Tibial nerve (tissue), 4 donors: ENCODE measurements at regions not wholly inside any gene's neighbourhood (a gene's known extent, or its start where the extent isn't known, plus 50 kb on each side); places are given as distances from the start of the nearest gene placed in this dataset.

Source experiments
- DNase-seq, 2 donors: peaks; one replicate each; pipeline ENCODE4 v3.0.0-alpha.2; 2019; ENCODE audit warnings: low spot score in 2 of 2
- H3K27ac ChIP-seq, 4 donors: fragments of 200-600 bp; sonication (generic) in 3 of 4; one replicate each; pipeline ENCODE4 v1.5.1; 2017 to 2019; ENCODE audit warnings: mild to moderate bottlenecking in 1 of 4
- H3K27me3 ChIP-seq, 2 donors: fragments of 200-600 bp; sonication (generic) in 1 of 2; one replicate each; pipeline versions ENCODE4 v1.5.1 to v1.6.0; 2017 to 2019
- H3K36me3 ChIP-seq, 3 donors: fragments of 200-600 bp; sonication (generic); one replicate each; pipeline ENCODE4 v1.5.1; 2018 to 2019
- H3K4me1 ChIP-seq, 4 donors: fragments of 200-600 bp; sonication (generic) in 3 of 4; one replicate each; pipeline ENCODE4 v1.5.1; 2017 to 2019
- H3K4me3 ChIP-seq, 4 donors: fragments of 200-600 bp; sonication (generic) in 3 of 4; one replicate each; pipeline ENCODE4 v1.5.1; 2017 to 2019; ENCODE audit warnings: mild to moderate bottlenecking in 1 of 4, moderate library complexity in 1 of 4
- H3K9me3 ChIP-seq, 4 donors: fragments of 200-600 bp; sonication (generic) in 3 of 4; one replicate each; pipeline ENCODE4 v1.5.1; 2017 to 2019
- CTCF ChIP-seq, 5 experiments: fragments of 200-600 bp in 3 of 5; fragments of 450-650 bp in 2 of 5; sonication (generic) in 3 of 5; IDR thresholded peaks; one replicate each; pipeline ENCODE4 v1.5.1; 2016 to 2019; ENCODE audit warnings: antibody characterized with exemption in 5 of 5, mild to moderate bottlenecking in 3 of 5, moderate library complexity in 2 of 5
- EP300 ChIP-seq, 2 donors: sonication (generic); formaldehyde crosslinking; IDR thresholded peaks; one replicate each; pipeline ENCODE4 v1.6.1; 2017; ENCODE audit warnings: antibody characterized with exemption in 2 of 2, mild to moderate bottlenecking in 1 of 2
- POLR2A ChIP-seq, 2 donors: fragments of 450-650 bp; IDR thresholded peaks; one replicate each; pipeline ENCODE4 v1.6.1; 2017; ENCODE audit warnings: antibody characterized with exemption in 2 of 2, mild to moderate bottlenecking in 2 of 2, moderate library complexity in 2 of 2
- WGBS, 2 donors: methylation state at CpG; one replicate each; pipeline ENCODE4 v1.1.5; 2018; 5-methylcytosine and 5-hydroxymethylcytosine counted together

- TF ChIP-seq CTCF (IDR thresholded peaks at IDR 0.05) (peak; percentile 39 to 73 (median 70)), EP300 (IDR thresholded peaks at IDR 0.05) (no peak), POLR2A (IDR thresholded peaks at IDR 0.05) (no peak)
- H3K36me3 ChIP-seq, result no peaks in the 10 kb centered on the region
- WGBS, 2 donors, result 1% methylated on average over 4 of the region's 4 CpGs
- no peaks in the 10 kb centered on the region for H3K9me3 ChIP-seq
- H3K27ac ChIP-seq, result peak overlapping the region in 2 of 4 donors; percentile 65 to 74
- H3K4me3 ChIP-seq, result peak overlapping the region in 2 of 4 donors; percentile 11 to 13
- no peak for DNase-seq
- peaks cover 0 to 46% (median 8%) of the 10 kb centered on the region in 4 donors for H3K4me1 ChIP-seq
- no peaks in the 10 kb centered on the region for H3K27me3 ChIP-seq
Observed at GRCh38 chr13:50085063-50085462, 69.8 kb downstream of the KCNRG start.

GRCh38 chr13:50089633-50090032 lies 74.4 kb downstream of the KCNRG start:
- WGBS, 2 donors, result 94 to 96% methylated on average over 1 of the region's 1 CpG
- Histone ChIP-seq H3K27me3 (no peaks in the 10 kb centered on the region), H3K4me3 (no peak overlapping the region), H3K4me1 (peaks cover 0 to 27% (median 1%) of the 10 kb centered on the region in 4 donors), H3K9me3 (no peaks in the 10 kb centered on the region), H3K27ac (no peak overlapping the region), H3K36me3 (no peaks in the 10 kb centered on the region)
- no peak for DNase-seq
- TF ChIP-seq CTCF (IDR thresholded peaks at IDR 0.05) (no peak), EP300 (IDR thresholded peaks at IDR 0.05) (no peak), POLR2A (IDR thresholded peaks at IDR 0.05) (no peak)

- Histone ChIP-seq H3K4me3 (no peak overlapping the region), H3K27me3 (no peaks in the 10 kb centered on the region), H3K27ac (no peak overlapping the region), H3K4me1 (peaks cover 0 to 22% (median 0%) of the 10 kb centered on the region in 4 donors), H3K36me3 (no peaks in the 10 kb centered on the region), H3K9me3 (no peaks in the 10 kb centered on the region)
- DNase-seq, result no peak
- no peak for TF ChIP-seq POLR2A (IDR thresholded peaks at IDR 0.05)
- no peak for TF ChIP-seq CTCF (IDR thresholded peaks at IDR 0.05)
- WGBS, 2 donors, result 73 to 77% methylated on average over 5 of the region's 5 CpGs
Observed at GRCh38 chr13:50090211-50090610, 75.0 kb downstream of the KCNRG start.

GRCh38 chr13:50094615-50095293 lies 79.5 kb downstream of the KCNRG start:
- no peak for DNase-seq
- Histone ChIP-seq H3K27me3 (no peaks in the 10 kb centered on the region), H3K36me3 (peaks cover 0 to 11% (median 0%) of the 10 kb centered on the region in 3 donors), H3K4me1 (peaks cover 0 to 5% (median 0%) of the 10 kb centered on the region in 4 donors), H3K4me3 (no peak overlapping the region), H3K27ac (no peak overlapping the region), H3K9me3 (peaks cover 0 to 17% (median 0%) of the 10 kb centered on the region in 4 donors)
- TF ChIP-seq CTCF (IDR thresholded peaks at IDR 0.05) (no peak), EP300 (IDR thresholded peaks at IDR 0.05) (no peak), POLR2A (IDR thresholded peaks at IDR 0.05) (no peak)

GRCh38 chr13:50098693-50099092 lies 83.4 kb downstream of the KCNRG start:
- H3K36me3 ChIP-seq, result peaks cover 0 to 11% (median 0%) of the 10 kb centered on the region in 3 donors
- peaks cover 0 to 21% (median 0%) of the 10 kb centered on the region in 4 donors for H3K9me3 ChIP-seq
- TF ChIP-seq POLR2A (IDR thresholded peaks at IDR 0.05) (no peak), CTCF (IDR thresholded peaks at IDR 0.05) (no peak), EP300 (IDR thresholded peaks at IDR 0.05) (no peak)
- 92 to 100% methylated on average over 1 of the region's 1 CpG for WGBS, 2 donors
- H3K27ac ChIP-seq, result no peak overlapping the region
- H3K27me3 ChIP-seq, result no peaks in the 10 kb centered on the region
- H3K4me3 ChIP-seq, result no peak overlapping the region
- H3K4me1 ChIP-seq, result no peaks in the 10 kb centered on the region
- DNase-seq, result no peak
